WI38 (cell line): ENCODE measurements at regions not wholly inside any gene's neighbourhood (a gene's known extent, or its start where the extent isn't known, plus 50 kb on each side); places are given as distances from the start of the nearest gene placed in this dataset.

ENCODE experiments used
- H3K4me3 ChIP-seq: 2 replicates; pipeline ENCODE4 v1.5.1; 2011; ENCODE audit warnings: low read depth, mild to moderate bottlenecking, control low read depth, low read length
- CTCF ChIP-seq: IDR thresholded peaks from 2 replicates; pipeline ENCODE4 v1.5.1; 2012; ENCODE audit warnings: low read depth, mild to moderate bottlenecking, control low read depth, low read length

- no peak for TF ChIP-seq CTCF
- H3K4me3 ChIP-seq: no peak overlapping the region
Measured at GRCh38 chr5:40395251-40395650, 284.5 kb upstream of the PTGER4 start.

GRCh38 chr5:40394698-40395097, 285.0 kb upstream of the PTGER4 start:
- no peak for TF ChIP-seq CTCF
- no peak overlapping the region for H3K4me3 ChIP-seq

GRCh38 chr5:40391642-40392041, 288.1 kb upstream of the PTGER4 start:
- TF ChIP-seq CTCF: no peak

GRCh38 chr5:40390281-40391149, 289.2 kb upstream of the PTGER4 start:
- no peak for TF ChIP-seq CTCF
- H3K4me3 ChIP-seq: no peak overlapping the region

More at GRCh38 chr5:40391642-40392041, 288.1 kb upstream of the PTGER4 start:
- no peak overlapping the region for H3K4me3 ChIP-seq

- TF ChIP-seq CTCF: no peak
- no peak overlapping the region for H3K4me3 ChIP-seq
Measured at GRCh38 chr5:40389591-40389990, 290.1 kb upstream of the PTGER4 start.

GRCh38 chr5:40386289-40386688, 293.4 kb upstream of the PTGER4 start:
- no peak overlapping the region for H3K4me3 ChIP-seq
- no peak for TF ChIP-seq CTCF

- H3K4me3 ChIP-seq: no peak overlapping the region
- no peak for TF ChIP-seq CTCF
Measured at GRCh38 chr5:40385544-40385943, 294.2 kb upstream of the PTGER4 start.
